ENCODE measurements at regions not wholly inside any gene's neighbourhood (a gene's known extent, or its start where the extent isn't known, plus 50 kb on each side); places are given as distances from the start of the nearest gene placed in this dataset.

DNA sequence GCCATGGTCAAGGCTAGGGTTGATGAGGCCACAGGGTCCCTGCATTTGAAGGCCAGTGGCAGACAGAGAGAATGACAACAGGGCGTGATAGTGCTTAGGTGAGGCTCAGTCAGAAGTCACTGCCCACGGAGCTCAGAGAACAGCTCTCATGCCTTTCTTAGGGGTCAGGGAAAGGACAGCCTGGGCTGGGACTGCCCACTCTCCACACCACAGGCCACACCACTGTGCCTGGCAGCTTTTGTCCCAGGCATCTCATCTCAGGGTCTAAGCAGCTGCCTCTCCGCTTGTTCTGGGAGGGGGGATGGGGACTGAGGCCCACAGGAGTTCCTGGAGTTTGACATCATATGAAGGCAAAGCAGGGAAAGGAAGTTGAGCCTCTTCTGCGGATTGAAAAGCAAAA lies 150.2 kb upstream of the B3GAT1 start:
- DNase-seq = no peak

DNA sequence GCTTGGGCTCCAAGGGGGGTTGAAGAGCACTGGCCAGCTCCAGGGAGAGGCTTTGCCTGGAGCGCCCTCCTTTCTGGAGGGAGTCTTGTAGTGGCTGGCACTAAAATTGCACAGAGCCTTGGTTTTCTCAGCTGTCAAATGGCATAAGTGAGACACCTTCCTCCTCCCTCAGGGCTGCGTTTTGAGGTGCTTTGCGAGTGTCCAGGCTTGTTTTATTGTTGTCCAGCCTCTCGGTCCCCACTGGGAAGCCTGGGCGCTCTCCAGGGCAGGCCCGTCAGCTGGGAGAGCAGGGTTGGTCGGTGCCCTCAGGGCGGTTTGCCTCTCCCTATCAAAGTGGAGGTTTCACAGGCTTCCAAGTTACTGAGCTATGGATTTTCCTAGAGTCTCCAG lies 149.3 kb upstream of the B3GAT1 start:
- DNase-seq = no peak

DNA sequence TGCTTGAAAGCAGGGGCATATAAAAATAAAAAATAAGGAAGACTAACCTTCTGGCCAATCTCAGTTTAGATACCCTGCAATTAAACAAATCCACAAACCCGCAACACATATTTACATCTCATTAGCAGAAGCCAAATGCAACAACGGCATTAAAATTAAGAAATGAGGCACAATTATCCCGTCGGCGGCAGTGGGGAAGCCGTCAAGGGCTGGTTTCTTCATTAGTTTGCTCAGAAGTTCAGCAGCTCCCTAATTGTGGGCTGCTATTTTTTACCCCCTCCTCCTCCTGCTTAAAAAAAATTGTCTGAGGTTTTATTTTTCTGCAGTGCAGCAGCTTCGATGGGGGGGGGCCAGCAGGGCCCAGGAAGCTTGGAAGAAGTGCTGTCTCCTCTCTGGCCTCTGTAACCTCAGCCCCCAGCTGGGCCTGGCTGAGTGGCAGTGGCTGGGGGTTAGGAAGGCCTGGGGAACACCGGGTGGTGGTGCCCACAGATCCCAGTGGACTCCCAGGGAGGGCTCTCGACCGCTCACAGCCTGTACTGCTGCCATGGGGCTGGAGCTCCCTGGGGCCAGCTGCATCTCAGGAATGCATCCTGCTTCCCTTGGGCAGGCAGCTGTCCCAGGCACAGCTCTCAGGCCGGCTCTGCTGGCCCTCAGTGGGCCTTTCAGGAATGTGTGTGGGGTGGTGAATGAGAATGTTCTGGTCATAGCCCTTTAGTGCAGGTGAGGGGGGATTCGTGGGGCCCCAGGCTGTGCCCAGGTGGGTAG lies 148.7 kb upstream of the B3GAT1 start:
- DNase-seq = no peak

DNA sequence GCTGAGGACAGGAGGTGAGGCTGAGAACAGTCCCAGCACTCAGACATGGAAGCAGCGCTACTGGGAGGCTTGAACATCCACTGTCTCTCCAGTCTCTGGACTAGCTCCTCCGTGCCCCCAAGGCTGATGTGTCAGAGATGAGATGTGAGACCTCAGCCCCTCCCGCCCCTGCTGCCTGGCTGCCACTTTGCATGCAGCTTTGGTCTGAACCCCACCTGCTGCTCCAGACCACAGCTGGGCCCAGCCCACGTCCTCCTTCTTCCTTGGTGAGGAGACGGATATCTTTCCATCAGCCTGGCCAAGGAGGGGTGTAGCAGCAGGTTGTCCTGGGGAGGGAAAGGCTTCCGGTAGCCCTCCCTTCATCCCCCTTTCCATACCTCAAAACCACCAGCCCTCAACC lies 148.0 kb upstream of the B3GAT1 start:
- DNase-seq = no peak

- no peak for DNase-seq
Measured at GRCh38 chr11:134559602-134559962, 147.5 kb upstream of the B3GAT1 start.

DNA sequence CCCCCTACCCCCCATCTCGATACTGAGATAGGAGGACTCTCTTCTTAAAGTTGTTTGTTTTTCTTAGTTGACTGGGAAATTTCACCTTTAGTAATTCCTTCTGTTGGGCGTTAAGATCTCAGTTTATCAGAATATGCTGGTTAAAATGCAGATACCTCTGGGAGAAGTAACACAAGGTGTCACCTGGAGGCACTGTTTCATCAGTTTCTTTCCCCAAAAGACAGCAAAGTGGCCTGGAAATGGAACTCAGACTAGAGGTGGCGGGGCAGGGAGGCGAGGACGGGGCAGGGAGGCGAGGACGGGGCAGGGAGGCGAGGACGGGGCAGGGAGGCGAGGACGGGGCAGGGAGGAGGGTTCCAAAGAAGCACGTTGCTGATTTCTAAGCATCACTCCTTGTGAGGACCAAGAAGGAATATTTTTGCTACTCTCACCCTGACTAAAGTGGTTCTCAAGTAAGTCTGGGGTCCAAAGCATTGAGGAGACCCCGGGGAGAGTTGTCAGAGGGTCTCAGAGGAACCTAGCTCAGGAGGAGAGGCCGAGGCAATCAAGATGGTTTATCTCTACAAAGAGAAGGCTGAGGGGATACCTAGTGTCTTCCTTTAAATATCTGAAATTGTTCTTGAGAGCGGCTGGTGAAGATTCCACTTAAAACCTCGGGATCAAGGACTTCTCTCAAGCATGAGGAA lies 147.0 kb upstream of the B3GAT1 start:
- no peak for DNase-seq

DNA sequence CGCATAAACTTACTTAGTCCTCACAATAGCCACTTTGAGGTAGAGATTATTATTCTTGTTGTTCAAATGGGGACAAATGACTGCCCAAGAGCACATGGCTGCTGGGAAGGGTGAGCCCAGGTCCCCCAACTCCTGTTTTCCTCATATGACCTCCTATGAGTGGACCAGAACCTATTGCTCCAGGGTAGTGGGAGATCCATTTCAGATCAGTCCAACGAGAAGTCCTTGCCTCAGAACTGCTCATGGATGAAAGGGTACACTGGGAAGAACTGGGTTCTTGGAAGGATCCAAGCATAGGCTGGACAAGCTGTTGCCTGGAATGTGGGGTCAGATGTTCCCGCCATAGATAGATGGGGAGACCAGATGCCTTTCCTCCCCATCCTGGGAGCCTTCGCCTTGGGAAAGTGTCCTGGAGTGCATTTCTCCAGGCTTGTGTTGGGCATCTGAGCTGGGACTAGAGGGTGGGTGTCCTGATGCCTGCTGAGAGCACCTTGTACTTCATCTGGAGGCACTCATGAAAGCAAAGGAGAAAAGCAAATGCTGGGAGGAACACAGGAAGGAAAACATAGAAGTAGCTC lies 146.3 kb upstream of the B3GAT1 start:
- DNase-seq = no peak

DNA sequence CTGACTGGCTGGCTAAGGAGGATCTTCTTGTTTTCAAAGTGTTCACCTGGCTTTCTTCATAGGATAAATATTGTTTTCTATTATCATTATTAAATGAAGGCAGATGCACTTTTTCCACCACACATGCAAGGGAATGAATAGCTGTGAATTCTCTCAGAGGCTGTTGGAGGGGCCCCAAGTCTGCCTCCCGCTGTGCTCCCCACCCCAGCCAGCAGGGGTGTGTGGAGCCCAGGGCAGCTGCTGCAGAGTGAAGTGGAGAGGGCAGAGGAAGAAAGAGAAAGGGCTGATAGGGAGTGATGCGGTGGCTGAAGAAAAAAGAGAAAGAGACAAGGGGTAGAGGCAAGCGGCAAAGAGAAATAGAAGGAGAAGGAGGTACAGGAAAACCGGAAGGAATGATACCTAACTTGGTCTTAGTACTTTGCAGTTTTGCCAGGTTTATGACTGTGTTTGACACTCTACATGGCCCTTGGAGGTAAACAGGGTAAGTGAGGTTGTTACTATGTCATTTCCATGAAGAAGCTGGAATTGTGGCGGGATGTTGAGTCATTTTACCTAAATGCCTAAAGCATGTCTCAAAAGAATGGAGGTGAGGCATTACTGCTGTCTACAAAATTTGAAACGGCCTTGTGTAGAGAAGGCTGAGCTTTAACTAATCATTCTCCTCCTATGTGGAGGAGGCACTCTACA lies 145.7 kb upstream of the B3GAT1 start:
- DNase-seq = no peak

DNA sequence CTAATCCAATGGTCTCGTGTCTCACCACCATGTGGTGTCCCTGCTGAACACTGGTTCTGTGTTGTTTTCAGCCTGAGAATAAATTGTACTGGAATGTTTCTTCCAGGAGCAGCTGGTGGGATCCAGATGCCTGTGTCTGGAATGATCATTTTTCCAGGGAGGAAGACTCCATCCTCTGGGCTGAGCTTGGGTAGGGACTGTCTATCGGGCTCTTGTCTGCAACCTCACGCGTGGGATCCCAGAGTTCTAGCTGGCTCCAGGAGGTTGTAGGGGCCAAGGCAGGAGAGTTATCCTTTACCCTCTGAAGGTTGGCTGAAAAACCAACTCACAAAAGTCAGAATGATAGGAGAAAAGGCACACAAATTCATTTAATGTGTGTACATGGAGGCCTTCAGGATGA lies 144.1 kb upstream of the B3GAT1 start:
- no peak for DNase-seq

DNA sequence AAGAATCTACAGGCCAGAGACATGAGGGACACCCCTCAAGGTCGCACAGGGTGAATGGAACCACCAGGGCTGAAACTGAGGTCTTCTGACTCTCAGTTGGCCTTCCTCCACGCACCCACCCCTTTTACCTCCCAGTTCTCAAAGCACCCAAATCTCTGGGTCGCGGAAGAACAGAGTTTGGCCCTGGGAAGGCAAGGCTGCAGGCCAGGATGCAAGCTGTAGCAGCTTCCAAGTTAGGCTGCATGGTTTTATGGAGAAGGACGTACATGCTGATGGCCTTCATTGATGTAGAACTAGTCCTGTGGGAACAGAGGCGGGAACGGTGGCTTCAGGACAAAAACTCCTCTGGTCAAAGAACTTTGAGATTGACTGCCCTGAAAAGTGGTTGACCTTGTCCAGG lies 143.5 kb upstream of the B3GAT1 start:
- no peak for DNase-seq

DNA sequence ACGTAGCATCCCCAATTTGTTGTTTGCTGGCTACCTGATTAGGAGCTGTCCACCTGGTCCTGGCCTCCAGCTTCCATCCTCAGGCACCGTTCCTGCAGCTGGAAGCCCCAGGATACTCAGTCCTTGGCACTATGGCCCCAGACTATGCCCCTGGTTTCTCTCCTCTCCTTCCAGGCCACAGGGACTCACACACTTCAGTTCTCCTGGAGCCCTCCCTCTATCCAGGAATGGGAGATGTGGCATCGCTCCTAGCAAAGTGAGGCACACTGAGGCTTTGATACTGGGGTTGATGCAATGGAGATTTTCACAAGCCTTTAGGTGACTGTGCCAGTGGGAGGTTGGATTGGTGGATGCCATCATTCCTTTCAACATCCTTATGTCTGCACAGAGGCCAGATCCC lies 142.8 kb upstream of the B3GAT1 start:
- no peak for DNase-seq

DNA sequence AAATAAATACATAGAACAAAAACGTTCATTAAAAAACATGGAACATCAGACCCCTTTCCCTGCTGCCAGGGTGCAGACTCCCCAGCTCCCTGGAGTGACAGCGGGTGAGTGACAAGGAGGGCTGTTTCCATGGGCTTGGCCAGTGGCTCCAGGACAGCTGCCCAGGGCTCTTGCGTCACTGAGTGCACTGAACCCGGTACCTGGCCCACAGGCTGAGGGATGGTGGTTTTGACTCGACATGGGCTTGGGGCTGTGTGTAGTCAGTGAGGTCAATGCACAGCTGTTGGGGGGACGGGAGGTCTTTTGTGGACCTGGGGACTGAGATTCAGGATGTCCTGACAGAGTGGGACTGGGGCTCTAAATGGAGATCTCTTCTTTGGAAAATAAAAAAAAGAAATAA lies 142.1 kb upstream of the B3GAT1 start:
- no peak for DNase-seq

GRCh38 chr11:134552749-134553148 lies 140.7 kb upstream of the B3GAT1 start:
- no peak for DNase-seq

GRCh38 chr11:134545521-134545920 lies 133.5 kb upstream of the B3GAT1 start:
- DNase-seq = no peak

DNA sequence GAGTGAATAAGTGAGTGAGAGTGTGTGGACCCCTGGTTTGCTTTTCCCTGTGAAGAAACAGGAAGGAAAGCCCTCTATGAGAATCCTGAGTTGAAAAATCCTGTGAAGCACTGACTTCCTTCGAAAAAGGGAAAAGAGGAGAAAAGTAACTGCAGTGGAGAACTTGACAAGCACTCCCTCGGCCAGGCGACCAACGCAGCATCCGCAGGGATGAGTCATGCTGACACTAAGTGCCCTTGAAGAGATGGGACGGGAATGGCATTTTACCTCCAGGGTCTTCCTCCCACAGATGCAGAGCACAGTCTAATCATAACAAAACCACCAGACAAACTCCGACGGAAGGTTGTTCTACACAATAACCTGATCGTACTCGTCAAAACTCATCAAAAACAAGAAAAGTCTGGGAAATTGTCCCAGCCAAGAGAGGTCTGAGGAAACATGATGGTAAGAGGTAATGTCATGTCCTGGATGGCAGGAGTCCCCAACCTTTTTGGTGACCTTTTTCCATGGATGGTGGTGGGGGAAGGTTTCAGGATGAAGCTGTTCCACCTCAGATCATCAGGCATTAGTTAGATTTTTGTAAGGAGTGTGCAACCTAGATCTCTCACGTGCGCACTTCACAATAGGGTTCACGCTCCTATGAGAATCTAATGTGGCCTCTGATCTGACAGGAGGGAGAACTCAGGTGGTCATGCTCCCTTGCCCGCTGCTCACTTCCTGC lies 132.2 kb upstream of the B3GAT1 start:
- DNase-seq = no peak

GRCh38 chr11:134543645-134544044 lies 131.6 kb upstream of the B3GAT1 start:
- no peak for DNase-seq

- no peak for DNase-seq
Measured at GRCh38 chr11:134543241-134543640, 131.2 kb upstream of the B3GAT1 start.

DNA sequence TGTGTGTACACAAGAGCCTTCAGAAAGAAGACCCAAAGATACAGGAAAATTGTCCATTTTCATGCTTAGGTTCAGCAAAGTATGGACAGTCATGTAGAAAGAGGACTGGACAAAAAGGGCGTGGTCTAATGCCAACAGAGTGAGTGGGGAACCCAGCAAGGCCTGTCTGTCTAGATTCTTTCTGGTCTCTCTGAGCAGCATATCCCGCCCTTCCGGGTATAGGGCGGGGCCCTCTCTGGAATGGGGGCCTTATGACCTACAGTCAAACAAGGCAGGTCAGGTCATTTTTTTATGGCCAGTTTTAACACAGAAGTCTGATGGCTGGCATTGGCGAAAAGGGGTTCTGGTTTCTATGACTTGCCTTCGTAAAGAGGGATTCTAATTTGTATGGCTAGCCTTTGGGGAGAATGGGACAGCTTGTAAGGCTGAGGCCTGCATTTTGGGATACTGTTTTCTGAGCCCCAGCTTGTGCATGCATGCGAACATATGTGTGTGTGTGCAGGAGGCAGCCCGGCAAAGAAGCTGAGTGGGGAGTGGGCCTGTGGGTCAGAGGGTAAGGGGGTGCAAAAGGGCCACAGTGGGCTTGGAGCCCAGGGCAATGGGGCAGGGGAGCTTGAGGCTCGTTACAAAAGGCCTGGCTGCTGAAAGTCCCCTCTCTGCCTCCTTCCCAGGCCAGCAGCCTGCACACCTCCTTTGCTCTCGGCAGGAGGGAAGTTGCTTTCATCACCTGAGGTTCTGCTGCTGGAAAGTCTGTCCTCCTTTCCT lies 130.5 kb upstream of the B3GAT1 start:
- DNase-seq = no peak

GRCh38 chr11:134541951-134542350 lies 129.9 kb upstream of the B3GAT1 start:
- no peak for DNase-seq

- no peak for DNase-seq
Measured at GRCh38 chr11:134541355-134541754, 129.3 kb upstream of the B3GAT1 start.

DNA sequence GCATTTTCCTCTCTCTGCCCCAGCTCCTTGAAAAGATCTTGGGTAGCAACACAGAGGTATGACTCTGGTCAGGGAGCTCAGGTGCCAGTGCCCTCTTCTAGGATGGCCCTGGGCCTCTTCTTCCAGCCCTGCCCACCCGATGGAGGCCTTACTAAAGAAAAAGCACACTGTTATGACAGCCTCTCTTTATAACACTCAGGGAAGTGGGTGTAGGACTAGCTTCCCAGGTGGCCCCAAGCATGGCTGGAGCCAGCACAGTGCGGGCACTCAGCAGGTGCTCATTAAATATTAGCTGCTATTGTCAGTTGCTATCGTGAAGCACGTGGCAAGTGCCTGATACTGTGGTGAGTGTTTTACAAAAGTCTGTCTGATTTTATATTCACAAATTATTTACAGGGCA lies 127.2 kb upstream of the B3GAT1 start:
- no peak for DNase-seq

DNA sequence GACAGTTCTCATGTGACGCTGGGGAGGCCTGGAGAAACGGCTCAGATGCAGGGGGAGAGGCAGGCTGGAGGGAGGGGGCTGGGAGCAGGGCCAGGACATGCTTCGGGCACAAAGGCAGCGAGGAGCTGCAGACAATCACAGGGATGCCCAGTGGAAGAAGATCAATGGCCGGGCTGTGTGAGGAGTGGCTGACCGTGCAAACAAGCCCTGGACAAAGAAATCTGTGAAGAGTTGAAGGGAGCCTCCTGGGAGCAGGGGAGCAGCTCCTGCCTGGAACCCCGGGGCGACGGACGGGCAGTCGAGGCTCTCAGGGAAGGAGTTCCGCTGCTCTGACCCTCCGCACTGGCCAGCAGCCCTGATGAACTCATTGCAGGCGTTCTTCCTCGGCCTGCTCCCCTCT lies 126.7 kb upstream of the B3GAT1 start:
- no peak for DNase-seq

GRCh38 chr11:134537941-134538340 lies 125.9 kb upstream of the B3GAT1 start:
- DNase-seq = no peak

Measured in NCI-H146 (cell line).